Breast epithelium (tissue), 3 donors: ENCODE measurements at regions not wholly inside any gene's neighbourhood (a gene's known extent, or its start where the extent isn't known, plus 50 kb on each side); places are given as distances from the start of the nearest gene placed in this dataset.
"Not testable (repeated sequence)": the region's sequence is repeated elsewhere in the genome, so short reads cannot be mapped to it uniquely, and the experiment has no call there.

ENCODE experiments used
- CTCF ChIP-seq, 3 donors: fragments of 450-650 bp; IDR thresholded peaks; one replicate each; pipeline ENCODE4 v1.5.1; 2016 to 2017; ENCODE audit warnings: antibody characterized with exemption in 3 of 3, mild to moderate bottlenecking in 3 of 3, moderate library complexity in 3 of 3
- POLR2AphosphoS5 ChIP-seq, 3 donors: sonication (generic); formaldehyde crosslinking; IDR thresholded peaks; one replicate each; pipeline ENCODE4 v1.6.1; 2017; ENCODE audit warnings: antibody characterized with exemption in 3 of 3

GRCh38 chr7:29679963-29680362, 116.3 kb downstream of the PRR15 start:
- not testable (repeated sequence) for TF ChIP-seq CTCF, POLR2AphosphoS5 (IDR thresholded peaks at IDR 0.05)
